Epidermal melanocyte (primary cell): ENCODE measurements at regions not wholly inside any gene's neighbourhood (a gene's known extent, or its start where the extent isn't known, plus 50 kb on each side); places are given as distances from the start of the nearest gene placed in this dataset.

Experiments
- DNase-seq: peaks from one replicate; pipeline ENCODE4 v3.0.0; 2011; ENCODE audit warnings: low spot score; ENCODE audit not compliant: insufficient read length

- DNase-seq = no peak
These were observed 227.8 kb upstream of the CDH9 start for GRCh38 chr5:27266184-27266583.

GRCh38 chr5:27257696-27258095, 219.3 kb upstream of the CDH9 start:
- no peak for DNase-seq

- DNase-seq = no peak
These were observed 214.5 kb upstream of the CDH9 start for GRCh38 chr5:27252911-27253310.

GRCh38 chr5:27242258-27242626, 203.9 kb upstream of the CDH9 start:
- DNase-seq = no peak

GRCh38 chr5:27241564-27242257, 203.3 kb upstream of the CDH9 start:
- no peak for DNase-seq

- no peak for DNase-seq
These were observed 202.4 kb upstream of the CDH9 start for GRCh38 chr5:27240791-27241190.

- no peak for DNase-seq
These were observed 196.5 kb upstream of the CDH9 start for GRCh38 chr5:27234916-27235315.

- DNase-seq = no peak
These were observed 183.0 kb upstream of the CDH9 start for GRCh38 chr5:27221410-27221809.

- DNase-seq = no peak
These were observed 182.4 kb upstream of the CDH9 start for GRCh38 chr5:27220752-27221151.

- no peak for DNase-seq
These were observed 179.6 kb upstream of the CDH9 start for GRCh38 chr5:27217977-27218376.

- no peak for DNase-seq
These were observed 179.0 kb upstream of the CDH9 start for GRCh38 chr5:27217155-27217956.

- DNase-seq = no peak
These were observed 178.1 kb upstream of the CDH9 start for GRCh38 chr5:27216367-27216950.

GRCh38 chr5:27208051-27208450, 169.7 kb upstream of the CDH9 start:
- no peak for DNase-seq

GRCh38 chr5:27191786-27192510, 153.6 kb upstream of the CDH9 start:
- DNase-seq = no peak

- DNase-seq = no peak
These were observed 134.3 kb upstream of the CDH9 start for GRCh38 chr5:27172693-27173092.

GRCh38 chr5:27171761-27172261, 133.4 kb upstream of the CDH9 start:
- no peak for DNase-seq

- no peak for DNase-seq
These were observed 120.4 kb upstream of the CDH9 start for GRCh38 chr5:27158775-27159174.

- no peak for DNase-seq
These were observed 119.8 kb upstream of the CDH9 start for GRCh38 chr5:27158171-27158570.

- DNase-seq = no peak
These were observed 106.1 kb upstream of the CDH9 start for GRCh38 chr5:27144456-27144855.

GRCh38 chr5:27140831-27141230, 102.4 kb upstream of the CDH9 start:
- no peak for DNase-seq

GRCh38 chr5:27130587-27130986, 92.2 kb upstream of the CDH9 start:
- no peak for DNase-seq

- DNase-seq = no peak
These were observed 91.5 kb upstream of the CDH9 start for GRCh38 chr5:27129926-27130325.
